H1 (cell line): ENCODE measurements at regions not wholly inside any gene's neighbourhood (a gene's known extent, or its start where the extent isn't known, plus 50 kb on each side); places are given as distances from the start of the nearest gene placed in this dataset.

Experiments used
- CTCF ChIA-PET: fragments of 300-600 bp; sonication (Branson Sonifier 250); formaldehyde crosslinking; loops from one replicate; lab custom pipeline; 2021; ENCODE audit not compliant: partially characterized antibody; lab: Charles Lee
- POLR2A ChIA-PET: fragments of 300-600 bp; sonication (Branson Sonifier 250); formaldehyde crosslinking; loops from one replicate; lab custom pipeline; 2021; ENCODE audit warnings: inconsistent platforms; ENCODE audit not compliant: partially characterized antibody; lab: Charles Lee
- DNase-seq, 2 experiments: peaks; one replicate each; pipeline versions ENCODE4 v3.0.0 to v3.0.0-alpha.2; 2010 to 2022; ENCODE audit warnings: low spot score in 2 of 2, low read depth in 1 of 2, mixed read lengths in 1 of 2
- FAIRE-seq: peaks from 2 replicates; lab custom pipeline; 2011; peaks lifted over from hg19 to GRCh38; lab: Jason Lieb, UNC
- H2AFZ ChIP-seq: 2 replicates; pipeline ENCODE4 v1.8.1; 2012; ENCODE audit warnings: low read length, inconsistent platforms
- H2AK5ac ChIP-seq: 2 replicates; pipeline ENCODE4 v1.6.1; 2013; ENCODE audit warnings: low read depth, low read length
- H2BK120ac ChIP-seq: replicated peaks from 2 replicates; pipeline ENCODE3; 2013; ENCODE audit warnings: low read depth, low read length, inconsistent platforms
- H2BK12ac ChIP-seq: 2 replicates; pipeline ENCODE4 v1.6.1; 2013; ENCODE audit warnings: low read depth, low read length
- H2BK15ac ChIP-seq: 2 replicates; pipeline ENCODE4 v1.6.1; 2013; ENCODE audit warnings: low read length
- H2BK20ac ChIP-seq: 2 replicates; pipeline ENCODE4 v1.6.1; 2013; ENCODE audit warnings: low read length
- H2BK5ac ChIP-seq: 2 replicates; pipeline ENCODE4 v1.6.1; 2013; ENCODE audit warnings: low read depth, low read length
- H3K14ac ChIP-seq: 2 replicates; pipeline ENCODE4 v1.6.1; 2013; ENCODE audit warnings: inconsistent platforms; ENCODE audit not compliant: insufficient read length
- H3K18ac ChIP-seq: 2 replicates; pipeline ENCODE4 v1.6.1; 2013; ENCODE audit warnings: low read length; ENCODE audit errors: extremely low read depth
- H3K23ac ChIP-seq: 2 replicates; pipeline ENCODE4 v1.6.1; 2013; ENCODE audit warnings: inconsistent platforms; ENCODE audit not compliant: insufficient read length
- H3K23me2 ChIP-seq: 2 replicates; pipeline ENCODE4 v1.6.1; 2013; ENCODE audit warnings: low read depth, low read length
- H3K27ac ChIP-seq: 2 replicates; pipeline ENCODE4 v1.6.1; 2011; ENCODE audit warnings: low read depth, low read length, inconsistent platforms
- H3K27me3 ChIP-seq, 4 experiments: replicated peaks in 1 of 4; 1 replicate in 1 of 4; 2 replicates in 3 of 4; pipeline versions ENCODE4 v1.6.1 to v1.8.1; 2011 to 2013; ENCODE audit warnings: low read length in 3 of 4, mild to moderate bottlenecking in 3 of 4, inconsistent platforms in 2 of 4, mixed read lengths in 2 of 4, moderate library complexity in 1 of 4; ENCODE audit not compliant: control insufficient read depth in 3 of 4, insufficient read depth in 3 of 4; ENCODE audit errors: extremely low read depth in 1 of 4
- H3K36me3 ChIP-seq, 4 experiments: 2 replicates each; pipeline versions ENCODE4 v1.6.1 to v1.8.1; 2011 to 2013; ENCODE audit warnings: mild to moderate bottlenecking in 4 of 4, low read length in 3 of 4, moderate library complexity in 2 of 4, control low read depth in 1 of 4, inconsistent platforms in 1 of 4; ENCODE audit not compliant: insufficient read depth in 4 of 4, control insufficient read depth in 2 of 4
- H3K4ac ChIP-seq: replicated peaks from 2 replicates; pipeline ENCODE3; 2013; ENCODE audit warnings: low read length, low read depth, mixed read lengths, inconsistent platforms; ENCODE audit not compliant: insufficient read length
- H3K4me1 ChIP-seq, 4 experiments: replicated peaks in 1 of 4; 1 replicate in 1 of 4; 2 replicates in 3 of 4; pipeline versions ENCODE4 v1.6.1 to v1.8.1; 2011 to 2013; ENCODE audit warnings: low read length in 3 of 4, inconsistent platforms in 2 of 4, mixed read lengths in 1 of 4; ENCODE audit not compliant: insufficient read depth in 4 of 4, control insufficient read depth in 3 of 4
- H3K4me2 ChIP-seq, 2 experiments: 2 replicates each; pipeline versions ENCODE4 v1.6.1 to v1.8.1; 2011 to 2013; ENCODE audit warnings: low read depth in 2 of 2, low read length in 2 of 2, control low read depth in 1 of 2, inconsistent platforms in 1 of 2, mild to moderate bottlenecking in 1 of 2; ENCODE audit not compliant: insufficient read depth in 1 of 2
- H3K4me3 ChIP-seq, 4 experiments: fragments of 200-600, 300-600 bp in 1 of 4; sonication (generic), shearing (Covaris generic), sonication (Bioruptor Twin) in 1 of 4; 2 replicates each; pipeline versions ENCODE4 v1.5.1 to v1.8.1; 2011 to 2016; ENCODE audit warnings: low read length in 4 of 4, low read depth in 3 of 4, control low read depth in 2 of 4, inconsistent platforms in 2 of 4, mild to moderate bottlenecking in 2 of 4, mixed read lengths in 1 of 4, moderate library complexity in 1 of 4; ENCODE audit not compliant: insufficient read depth in 2 of 4; ENCODE audit errors: extremely low read depth in 1 of 4
- H3K56ac ChIP-seq: replicated peaks from 2 replicates; pipeline ENCODE3; 2013; ENCODE audit warnings: low read depth, mild to moderate bottlenecking, mixed read lengths, low read length, inconsistent platforms; ENCODE audit not compliant: insufficient read length
- H3K79me1 ChIP-seq: 2 replicates; pipeline ENCODE4 v1.6.1; 2013; ENCODE audit warnings: low read depth, low read length, control low read depth
- H3K79me2 ChIP-seq, 2 experiments: 2 replicates each; pipeline versions ENCODE4 v1.6.1 to v1.8.1; 2012 to 2013; ENCODE audit warnings: low read length in 2 of 2, mild to moderate bottlenecking in 2 of 2, inconsistent platforms in 1 of 2; ENCODE audit not compliant: insufficient read depth in 2 of 2, control insufficient read depth in 1 of 2
- H3K9ac ChIP-seq, 4 experiments: replicated peaks in 1 of 4; 1 replicate in 1 of 4; 2 replicates in 3 of 4; pipeline versions ENCODE4 v1.6.1 to v1.8.1; 2011 to 2013; ENCODE audit warnings: low read depth in 3 of 4, low read length in 3 of 4, control low read depth in 2 of 4, mild to moderate bottlenecking in 2 of 4, moderate library complexity in 2 of 4, inconsistent platforms in 1 of 4; ENCODE audit errors: extremely low read depth in 1 of 4
- H3K9me3 ChIP-seq, 2 experiments: 2 replicates each; pipeline versions ENCODE4 v1.6.1 to v1.8.1; 2012 to 2013; ENCODE audit warnings: mild to moderate bottlenecking in 2 of 2, moderate library complexity in 2 of 2, control low read depth in 1 of 2, inconsistent platforms in 1 of 2, low read depth in 1 of 2, low read length in 1 of 2, mixed read lengths in 1 of 2; ENCODE audit not compliant: insufficient read depth in 2 of 2
- H4K20me1 ChIP-seq, 2 experiments: replicated peaks in 1 of 2; 2 replicates each; pipeline versions ENCODE3 to v1.8.1; 2011 to 2013; ENCODE audit warnings: inconsistent platforms in 2 of 2, low read length in 2 of 2, mild to moderate bottlenecking in 1 of 2; ENCODE audit not compliant: insufficient read depth in 2 of 2, control insufficient read depth in 1 of 2
- H4K5ac ChIP-seq: 2 replicates; pipeline ENCODE4 v1.6.1; 2013; ENCODE audit warnings: low read length, low read depth, mixed read lengths, inconsistent platforms; ENCODE audit not compliant: insufficient read length
- H4K8ac ChIP-seq: 2 replicates; pipeline ENCODE4 v1.8.0; 2013; ENCODE audit warnings: mild to moderate bottlenecking, moderate library complexity, low read length, inconsistent platforms; ENCODE audit not compliant: insufficient read depth; ENCODE audit errors: extremely low read depth
- H4K91ac ChIP-seq: replicated peaks from 2 replicates; pipeline ENCODE3; 2013; ENCODE audit warnings: low read length, mixed read lengths, inconsistent platforms; ENCODE audit not compliant: insufficient read length
- ATF3 ChIP-seq: IDR thresholded peaks from 2 replicates; pipeline ENCODE4 v1.6.1; 2011; ENCODE audit warnings: low read depth, mild to moderate bottlenecking, low read length; ENCODE audit not compliant: insufficient read depth
- EP300 ChIP-seq, 2 experiments: IDR thresholded peaks; 1 replicate in 1 of 2; 2 replicates in 1 of 2; pipeline ENCODE4 v1.6.1; 2011 to 2012; ENCODE audit warnings: low read depth in 2 of 2, low read length in 2 of 2, mild to moderate bottlenecking in 2 of 2, borderline replicate concordance in 1 of 2, inconsistent platforms in 1 of 2, moderate library complexity in 1 of 2
- HDAC2 ChIP-seq, 2 experiments: fragments of 300-600 bp in 1 of 2; sonication (generic) in 1 of 2; IDR thresholded peaks; 2 replicates each; pipeline ENCODE4 v1.6.1; 2011 to 2012; ENCODE audit warnings: low read depth in 2 of 2, low read length in 2 of 2, mild to moderate bottlenecking in 2 of 2, moderate library complexity in 2 of 2, borderline replicate concordance in 1 of 2, inconsistent platforms in 1 of 2
- KDM1A ChIP-seq: fragments of 200-600, 300-600 bp; sonication (generic); IDR thresholded peaks from 2 replicates; pipeline ENCODE4 v1.7.1; 2016; ENCODE audit warnings: mild to moderate bottlenecking, low read length, borderline replicate concordance
- RAD21 ChIP-seq, 2 experiments: IDR thresholded peaks in 1 of 2; conservative IDR thresholded peaks in 1 of 2; 2 replicates each; pipeline ENCODE4 v1.6.1; 2011; ENCODE audit warnings: low read depth in 2 of 2, low read length in 2 of 2, improper control_type of control experiment in 1 of 2, inconsistent platforms in 1 of 2, mild to moderate bottlenecking in 1 of 2, moderate library complexity in 1 of 2
- RXRA ChIP-seq: IDR thresholded peaks from 2 replicates; pipeline ENCODE4 v1.6.1; 2011; ENCODE audit warnings: low read depth, mild to moderate bottlenecking, low read length, moderate library complexity; ENCODE audit not compliant: insufficient read depth
- SIN3A ChIP-seq, 2 experiments: IDR thresholded peaks in 1 of 2; conservative IDR thresholded peaks in 1 of 2; 2 replicates each; pipeline ENCODE4 v1.6.1; 2011 to 2012; ENCODE audit warnings: low read length in 2 of 2, improper control_type of control experiment in 1 of 2, low read depth in 1 of 2, mild to moderate bottlenecking in 1 of 2
- YY1 ChIP-seq: IDR thresholded peaks from 2 replicates; pipeline ENCODE4 v1.6.1; 2011; ENCODE audit warnings: low read depth, mild to moderate bottlenecking, low read length
- WGBS, 2 experiments: shearing (Covaris generic) in 1 of 2; methylation state at CpG; one replicate each; pipeline versions ENCODE4 v1.1.6 to v1.1.7; 2013 to 2015; ENCODE audit warnings: low lambda C conversion rate in 2 of 2, mixed read lengths in 2 of 2, inconsistent platforms in 1 of 2, low coverage in 1 of 2, missing lambda C conversion rate in 1 of 2; ENCODE audit not compliant: insufficient replicate concordance in 2 of 2, insufficient coverage in 1 of 2, insufficient read length in 1 of 2; ENCODE audit errors: extremely low coverage in 1 of 2, missing lambda C conversion rate in 1 of 2; 5-methylcytosine and 5-hydroxymethylcytosine counted together
- TF ChIP-seq, protein P1 (sequence below): IDR thresholded peaks from 2 replicates; pipeline ENCODE4 v1.6.1; 2012; ENCODE audit warnings: inconsistent platforms

DNA sequence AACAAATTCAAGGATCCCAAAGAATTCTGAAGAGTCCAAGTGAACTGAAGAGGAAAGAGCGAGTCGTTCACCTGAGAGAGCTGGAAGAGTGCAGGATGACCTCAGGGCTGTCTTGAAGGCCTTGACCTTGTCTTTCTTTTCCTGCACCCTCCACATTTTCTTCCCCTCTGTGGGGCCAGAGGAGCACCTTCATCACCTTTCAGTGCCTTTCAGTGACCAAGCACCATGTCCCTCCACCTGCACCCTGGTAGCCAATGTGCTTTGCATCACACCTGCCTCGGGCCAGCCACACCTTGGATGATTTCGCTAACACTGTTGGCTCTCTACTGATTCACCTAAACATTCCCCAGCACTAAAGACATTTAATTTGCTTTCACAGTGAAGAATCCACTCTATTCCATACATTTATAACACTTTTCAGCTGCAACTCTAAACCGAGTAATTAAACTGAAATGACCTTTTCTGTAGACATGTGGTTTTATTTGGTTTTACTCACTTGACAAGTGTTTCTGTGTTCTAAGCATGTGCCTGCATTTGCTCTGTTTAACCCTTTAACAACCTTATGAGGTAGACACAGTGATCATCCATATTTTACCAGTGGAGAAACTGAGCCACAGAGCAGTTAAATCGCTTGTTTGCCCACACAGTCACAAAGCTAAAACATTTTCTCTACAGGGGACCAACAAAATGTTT, 121.3 kb upstream of the CST7 start:
- no peak overlapping the region for H2BK12ac ChIP-seq
- no peak overlapping the region for H2BK15ac ChIP-seq
- no peaks in the 10 kb centered on the region for H3K79me1 ChIP-seq
- no peak overlapping the region for H4K91ac ChIP-seq
- ChIA-PET POLR2A (no interaction called here), CTCF (no interaction called here)
- H3K9me3 ChIP-seq, result no peaks in the 10 kb centered on the region
- no peaks in the 10 kb centered on the region for H3K79me2 ChIP-seq
- H3K4me2 ChIP-seq, result no peak overlapping the region
- H4K5ac ChIP-seq, result no peak overlapping the region
- no peak overlapping the region for H2AFZ ChIP-seq
- H4K8ac ChIP-seq, result no peak overlapping the region; the same call in 1 of the 2 replicates
- H4K20me1 ChIP-seq, result no peaks in the 10 kb centered on the region
- no peaks in the 10 kb centered on the region for H3K4me1 ChIP-seq
- H3K9ac ChIP-seq, result no peak overlapping the region
- DNase-seq, result no peak
- no peak overlapping the region for H3K27ac ChIP-seq
- H2BK20ac ChIP-seq, result no peak overlapping the region
- H2BK120ac ChIP-seq, result no peak overlapping the region
- no peak overlapping the region for H2AK5ac ChIP-seq
- FAIRE-seq, result no peak
- H2BK5ac ChIP-seq, result no peak overlapping the region
- H3K4me3 ChIP-seq, result no peak overlapping the region
- no peak overlapping the region for H3K4ac ChIP-seq
- no peak overlapping the region for H3K56ac ChIP-seq
- 91% methylated on average over 6 of the region's 6 CpGs; no CpG with 5 or more reads in 1 of the 2 experiments for WGBS, 2 experiments
- no peaks in the 10 kb centered on the region for H3K36me3 ChIP-seq
- no peak overlapping the region for H3K23ac ChIP-seq
- no peak overlapping the region for H3K14ac ChIP-seq
- H3K18ac ChIP-seq, result no peak overlapping the region
- no peaks in the 10 kb centered on the region for H3K27me3 ChIP-seq
- H3K23me2 ChIP-seq, result no peaks in the 10 kb centered on the region
- TF ChIP-seq RAD21 (IDR thresholded peaks at IDR 0.05 in 1 of 2, conservative IDR thresholded peaks at IDR 0.05 in 1 of 2; ENCODE audit: low read depth in 2 of 2, low read length in 2 of 2), result no peak
- TF ChIP-seq SIN3A (conservative IDR thresholded peaks at IDR 0.05 in 1 of 2, IDR thresholded peaks at IDR 0.05 in 1 of 2; ENCODE audit: low read depth in 1 of 2, low read length in 2 of 2), result no peak
- TF ChIP-seq, protein P1, sequence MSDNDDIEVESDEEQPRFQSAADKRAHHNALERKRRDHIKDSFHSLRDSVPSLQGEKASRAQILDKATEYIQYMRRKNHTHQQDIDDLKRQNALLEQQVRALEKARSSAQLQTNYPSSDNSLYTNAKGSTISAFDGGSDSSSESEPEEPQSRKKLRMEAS, result no peak
- no peak for TF ChIP-seq KDM1A
- no peak for TF ChIP-seq EP300 (IDR thresholded peaks at IDR 0.05; ENCODE audit: borderline replicate concordance in 1 of 2, low read depth in 2 of 2, low read length in 2 of 2)
- no peak for TF ChIP-seq HDAC2 (IDR thresholded peaks at IDR 0.05; ENCODE audit: borderline replicate concordance in 1 of 2, low read depth in 2 of 2, low read length in 2 of 2)
- no peak for TF ChIP-seq ATF3
- TF ChIP-seq RXRA, result no peak
- TF ChIP-seq YY1, result no peak
